Smooth muscle cell (in vitro differentiated cells): ENCODE measurements at regions not wholly inside any gene's neighbourhood (a gene's known extent, or its start where the extent isn't known, plus 50 kb on each side); places are given as distances from the start of the nearest gene placed in this dataset.
A peak's percentile ranks its signal among the peaks of the same experiment; 100 is the strongest.

Source experiments
- DNase-seq: peaks from one replicate; lab custom pipeline; 2025; ENCODE audit not compliant: unreplicated experiment; lab: John Stamatoyannopoulos, UW
- H2AFZ ChIP-seq: fragments of 200-600 bp; sonication (generic); 2 replicates; pipeline ENCODE4 v1.6.0; 2016; ENCODE audit warnings: antibody characterized with exemption, low read depth, mild to moderate bottlenecking
- H3F3A ChIP-seq: fragments of 200-600 bp; sonication (generic); 2 replicates; pipeline ENCODE4 v1.6.0; 2017; ENCODE audit warnings: antibody characterized with exemption, low read depth
- H3K27ac ChIP-seq: fragments of 200-600 bp; sonication (generic); 2 replicates; pipeline ENCODE4 v1.5.1; 2016; ENCODE audit warnings: low read depth, mild to moderate bottlenecking
- H3K27me3 ChIP-seq: fragments of 200-600 bp; sonication (generic); 2 replicates; pipeline ENCODE4 v1.6.1; 2016; ENCODE audit warnings: low read depth, mild to moderate bottlenecking
- H3K36me3 ChIP-seq: fragments of 200-600 bp; sonication (generic); 2 replicates; pipeline ENCODE4 v1.5.1; 2016; ENCODE audit warnings: low read depth
- H3K4me1 ChIP-seq: fragments of 200-600 bp; sonication (generic); 2 replicates; pipeline ENCODE4 v1.5.1; 2016; ENCODE audit warnings: low read depth
- H3K4me2 ChIP-seq: fragments of 200-600 bp; sonication (generic); 2 replicates; pipeline ENCODE4 v1.6.0; 2016; ENCODE audit warnings: mild to moderate bottlenecking
- H3K4me3 ChIP-seq: fragments of 200-600 bp; sonication (generic); 2 replicates; pipeline ENCODE4 v1.5.1; 2016; ENCODE audit warnings: mild to moderate bottlenecking
- H3K79me2 ChIP-seq: fragments of 200-600 bp; sonication (generic); 2 replicates; pipeline ENCODE4 v1.6.0; 2016; ENCODE audit warnings: low read depth, mild to moderate bottlenecking
- H3K9ac ChIP-seq: fragments of 200-600 bp; sonication (generic); 2 replicates; pipeline ENCODE4 v1.6.0; 2016; ENCODE audit warnings: low read depth
- H3K9me3 ChIP-seq: fragments of 200-600 bp; sonication (generic); replicated peaks from 2 replicates; pipeline ENCODE4 v1.5.1; 2016; ENCODE audit warnings: low read depth
- H4K20me1 ChIP-seq: fragments of 200-600 bp; sonication (generic); 2 replicates; pipeline ENCODE4 v1.6.0; 2016; ENCODE audit warnings: low read depth
- CTCF ChIP-seq: fragments of 200-600 bp; sonication (generic); IDR thresholded peaks from 2 replicates; pipeline ENCODE4 v1.5.1; 2017; ENCODE audit warnings: borderline replicate concordance, mild to moderate bottlenecking, antibody characterized with exemption; ENCODE audit not compliant: insufficient read depth, poor library complexity, severe bottlenecking
- WGBS: methylation state at CpG from one replicate; pipeline ENCODE4 v1.1.7; 2016; ENCODE audit warnings: low lambda C conversion rate; 5-methylcytosine and 5-hydroxymethylcytosine counted together

- H3K4me1 ChIP-seq: peaks cover 12% of the 10 kb centered on the region
- no peaks in the 10 kb centered on the region for H3F3A ChIP-seq
- H3K27me3 ChIP-seq: no peaks in the 10 kb centered on the region
- H3K27ac ChIP-seq: no peak overlapping the region
- no peak overlapping the region for H3K9ac ChIP-seq
- no peak for DNase-seq
- TF ChIP-seq CTCF: no peak
- no peak overlapping the region for H3K4me2 ChIP-seq
- H2AFZ ChIP-seq: peak overlapping the region; percentile 23
- H3K9me3 ChIP-seq: no peaks in the 10 kb centered on the region
- WGBS: 75% methylated on average over 14 of the region's 14 CpGs
- H3K36me3 ChIP-seq: no peaks in the 10 kb centered on the region
- no peak overlapping the region for H3K4me3 ChIP-seq
- no peaks in the 10 kb centered on the region for H4K20me1 ChIP-seq
- no peaks in the 10 kb centered on the region for H3K79me2 ChIP-seq
Measured at GRCh38 chr10:4121502-4122380, 336.7 kb upstream of the KLF6 start.

- 94% methylated on average over 5 of the region's 5 CpGs for WGBS
- no peak for DNase-seq
- no peaks in the 10 kb centered on the region for H3K27me3 ChIP-seq
- no peak overlapping the region for H3K27ac ChIP-seq
- no peak overlapping the region for H3K4me2 ChIP-seq
- no peaks in the 10 kb centered on the region for H3K36me3 ChIP-seq
- no peaks in the 10 kb centered on the region for H3K79me2 ChIP-seq
- H2AFZ ChIP-seq: no peak overlapping the region
- H3K4me1 ChIP-seq: peaks cover 12% of the 10 kb centered on the region
- H3K9me3 ChIP-seq: no peaks in the 10 kb centered on the region
- no peak overlapping the region for H3K4me3 ChIP-seq
- no peaks in the 10 kb centered on the region for H3F3A ChIP-seq
- H4K20me1 ChIP-seq: no peaks in the 10 kb centered on the region
- no peak overlapping the region for H3K9ac ChIP-seq
- TF ChIP-seq CTCF: no peak
Measured at GRCh38 chr10:4120096-4120853, 335.3 kb upstream of the KLF6 start.

- peaks cover 12% of the 10 kb centered on the region for H3K4me1 ChIP-seq
- H3K9ac ChIP-seq: no peak overlapping the region
- no peak for DNase-seq
- H3K4me3 ChIP-seq: no peak overlapping the region
- H3F3A ChIP-seq: no peaks in the 10 kb centered on the region
- no peaks in the 10 kb centered on the region for H3K79me2 ChIP-seq
- no peak overlapping the region for H2AFZ ChIP-seq
- H3K27ac ChIP-seq: no peak overlapping the region
- no peaks in the 10 kb centered on the region for H4K20me1 ChIP-seq
- no peaks in the 10 kb centered on the region for H3K36me3 ChIP-seq
- WGBS: 81% methylated on average over 7 of the region's 7 CpGs
- no peak for TF ChIP-seq CTCF
- H3K9me3 ChIP-seq: no peaks in the 10 kb centered on the region
- no peaks in the 10 kb centered on the region for H3K27me3 ChIP-seq
- no peak overlapping the region for H3K4me2 ChIP-seq
Measured at GRCh38 chr10:4119107-4119506, 334.1 kb upstream of the KLF6 start.
